ENCODE measurements at regions not wholly inside any gene's neighbourhood (a gene's known extent, or its start where the extent isn't known, plus 50 kb on each side); places are given as distances from the start of the nearest gene placed in this dataset.

GRCh38 chr16:74101379-74102137 is 195.1 kb upstream of the PSMD7 start:
- no peak for TF ChIP-seq CTCF (IDR thresholded peaks at IDR 0.05)
- TF ChIP-seq POLR2AphosphoS5 (IDR thresholded peaks at IDR 0.05), result no peak
- TF ChIP-seq POLR2A (IDR thresholded peaks at IDR 0.05), result no peak

Measured in suprapubic skin (tissue), 4 donors.